Fibroblast of lung (primary cell): ENCODE measurements at regions not wholly inside any gene's neighbourhood (a gene's known extent, or its start where the extent isn't known, plus 50 kb on each side); places are given as distances from the start of the nearest gene placed in this dataset.

Source experiments
- CTCF ChIP-seq, 2 donors: IDR thresholded peaks in 1 of 2; conservative IDR thresholded peaks in 1 of 2; 1 replicate in 1 of 2; 2 replicates in 1 of 2; pipeline ENCODE4 v1.5.1; 2011 to 2012; ENCODE audit warnings: low read length in 2 of 2, control low read depth in 1 of 2, inconsistent platforms in 1 of 2, low read depth in 1 of 2, mild to moderate bottlenecking in 1 of 2
- EZH2 ChIP-seq: IDR thresholded peaks from 2 replicates; pipeline ENCODE4 v1.5.1; 2012; ENCODE audit warnings: low read length, control low read depth, mild to moderate bottlenecking; ENCODE audit errors: missing control alignments

- TF ChIP-seq CTCF (conservative IDR thresholded peaks at IDR 0.05 in 1 of 2, IDR thresholded peaks at IDR 0.05 in 1 of 2; ENCODE audit: low read depth in 1 of 2, low read length in 2 of 2) (no peak), EZH2 (no peak)
These were observed 124.3 kb downstream of the GPAM start for GRCh38 chr10:112059220-112059619.
